H1 (cell line): ENCODE measurements at regions not wholly inside any gene's neighbourhood (a gene's known extent, or its start where the extent isn't known, plus 50 kb on each side); places are given as distances from the start of the nearest gene placed in this dataset.

Experiments used
- RAD21 ChIP-seq, 2 experiments: IDR thresholded peaks in 1 of 2; conservative IDR thresholded peaks in 1 of 2; 2 replicates each; pipeline ENCODE4 v1.6.1; 2011; ENCODE audit warnings: low read depth in 2 of 2, low read length in 2 of 2, improper control_type of control experiment in 1 of 2, inconsistent platforms in 1 of 2, mild to moderate bottlenecking in 1 of 2, moderate library complexity in 1 of 2

DNA sequence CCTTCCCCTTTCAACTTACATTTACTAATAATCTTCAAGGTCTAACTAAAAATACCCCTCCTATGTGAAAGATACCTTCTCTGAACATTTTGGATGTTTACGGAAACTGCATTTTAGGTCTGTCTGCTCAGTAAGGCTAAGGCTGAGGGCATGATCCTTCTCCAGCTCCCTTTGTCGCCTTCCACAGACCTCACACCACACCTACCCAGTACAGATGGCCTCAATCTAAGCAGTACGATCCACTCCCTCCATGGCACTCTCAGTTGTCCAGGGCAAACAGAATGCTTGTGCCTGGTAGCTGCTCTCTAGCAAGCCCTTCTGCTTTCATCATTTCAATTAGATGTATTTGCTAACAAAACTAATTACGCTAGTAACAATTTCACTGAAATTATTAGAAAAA is 178.3 kb downstream of the CNTN3 start (continued):
- TF ChIP-seq RAD21 (IDR thresholded peaks at IDR 0.05 in 1 of 2, conservative IDR thresholded peaks at IDR 0.05 in 1 of 2; ENCODE audit: low read depth in 2 of 2, low read length in 2 of 2), result no peak
